GOT3 (cell line): ENCODE measurements at regions not wholly inside any gene's neighbourhood (a gene's known extent, or its start where the extent isn't known, plus 50 kb on each side); places are given as distances from the start of the nearest gene placed in this dataset.

Experiments
- DNase-seq: peaks from one replicate; lab custom pipeline; 2025; ENCODE audit warnings: mixed read lengths; lab: John Stamatoyannopoulos, UW

- no peak for DNase-seq
Measured at GRCh38 chr7:155868955-155869783, 56.9 kb upstream of the SHH start.

GRCh38 chr7:155867734-155868400 is 55.6 kb upstream of the SHH start:
- no peak for DNase-seq

- no peak for DNase-seq
Measured at GRCh38 chr7:155867280-155867679, 55.0 kb upstream of the SHH start.

GRCh38 chr7:155865830-155866525 is 53.7 kb upstream of the SHH start:
- no peak for DNase-seq

- DNase-seq, result no peak
Measured at GRCh38 chr7:155864991-155865690, 52.9 kb upstream of the SHH start.

GRCh38 chr7:155864271-155864985 is 52.2 kb upstream of the SHH start:
- no peak for DNase-seq

- DNase-seq, result no peak
Measured at GRCh38 chr7:155863721-155864151, 51.5 kb upstream of the SHH start.

GRCh38 chr7:155862123-155862892 is 50.0 kb upstream of the SHH start:
- no peak for DNase-seq
